OCI-LY7 (cell line): ENCODE measurements at regions not wholly inside any gene's neighbourhood (a gene's known extent, or its start where the extent isn't known, plus 50 kb on each side); places are given as distances from the start of the nearest gene placed in this dataset.
A peak's percentile ranks its signal among the peaks of the same experiment; 100 is the strongest.

Experiments used
- BruUV-seq: library from RNA; stranded (reverse); fragments of 400-500 nt; replicated peaks from 2 replicates; lab custom pipeline; 2021; lab: Mats Ljungman, UMichigan
- CTCF ChIA-PET: fragments of 300-600 bp; sonication (Branson Sonifier 250); formaldehyde crosslinking; loops from one replicate; lab custom pipeline; 2022; ENCODE audit warnings: antibody characterized with exemption; ENCODE audit not compliant: unreplicated experiment; lab: Charles Lee
- POLR2A ChIA-PET: fragments of 300-600 bp; sonication (Branson Sonifier 250); formaldehyde crosslinking; loops from one replicate; lab custom pipeline; 2022; ENCODE audit warnings: antibody characterized with exemption; lab: Charles Lee
- DNase-seq: peaks from one replicate; pipeline ENCODE4 v3.0.0-alpha.2; 2015; ENCODE audit warnings: low spot score
- H2AFZ ChIP-seq: fragments of 200-600 bp; sonication (generic), shearing (Covaris generic); 2 replicates; pipeline ENCODE4 v1.6.1; 2014; ENCODE audit warnings: mild to moderate bottlenecking, antibody characterized with exemption, low read length, moderate library complexity
- H3K27ac ChIP-seq: fragments of 200-600 bp; sonication (generic); 2 replicates; pipeline ENCODE4 v1.5.1; 2014; ENCODE audit warnings: mixed run types, low read depth, mild to moderate bottlenecking, moderate library complexity, low read length, inconsistent platforms; ENCODE audit not compliant: poor library complexity, severe bottlenecking
- H3K36me3 ChIP-seq: fragments of 200-600 bp; sonication (generic); 2 replicates; pipeline ENCODE4 v1.6.1; 2014; ENCODE audit warnings: mild to moderate bottlenecking, antibody characterized with exemption, low read length, moderate library complexity, mixed read lengths; ENCODE audit not compliant: insufficient read depth
- H3K4me1 ChIP-seq: fragments of 200-600 bp; sonication (generic); 2 replicates; pipeline ENCODE4 v1.5.1; 2014; ENCODE audit warnings: mild to moderate bottlenecking, low read length; ENCODE audit not compliant: insufficient read depth, poor library complexity, severe bottlenecking
- H3K4me2 ChIP-seq: fragments of 200-600 bp; sonication (generic); 2 replicates; pipeline ENCODE4 v1.6.1; 2014; ENCODE audit warnings: mild to moderate bottlenecking, low read length
- H3K4me3 ChIP-seq: fragments of 200-600 bp; sonication (generic); 2 replicates; pipeline ENCODE4 v1.5.1; 2014; ENCODE audit warnings: mild to moderate bottlenecking, low read depth, low read length; ENCODE audit not compliant: poor library complexity, severe bottlenecking
- H3K79me2 ChIP-seq: fragments of 200-600 bp; sonication (generic); 2 replicates; pipeline ENCODE4 v1.6.1; 2016; ENCODE audit warnings: low read depth, mild to moderate bottlenecking, low read length, moderate library complexity, mixed read lengths; ENCODE audit not compliant: insufficient read depth
- H3K9me2 ChIP-seq: fragments of 200-600 bp; sonication (generic); 2 replicates; pipeline ENCODE4 v1.6.1; 2016; ENCODE audit warnings: mild to moderate bottlenecking, low read length, mixed read lengths; ENCODE audit not compliant: insufficient read depth
- H3K9me3 ChIP-seq: fragments of 200-600 bp; sonication (generic); 2 replicates; pipeline ENCODE4 v1.6.1; 2014; ENCODE audit warnings: mild to moderate bottlenecking, mixed run types, low read length, mixed read lengths
- H4K20me1 ChIP-seq: fragments of 200-600 bp; sonication (generic); 2 replicates; pipeline ENCODE4 v1.6.1; 2014; ENCODE audit warnings: mild to moderate bottlenecking, antibody characterized with exemption, low read length, moderate library complexity, mixed read lengths; ENCODE audit not compliant: insufficient read depth
- CTCF ChIP-seq: fragments of 200-600 bp; sonication (generic); conservative IDR thresholded peaks from 2 replicates; pipeline ENCODE4 v1.5.1; 2014; ENCODE audit warnings: mild to moderate bottlenecking, antibody characterized with exemption, low read length, moderate library complexity, mixed read lengths
- EZH2phosphoT487 ChIP-seq: fragments of 200-600 bp; sonication (generic); IDR thresholded peaks from 2 replicates; pipeline ENCODE4 v1.6.1; 2018; ENCODE audit warnings: low read depth, borderline replicate concordance, mild to moderate bottlenecking, mixed run types, antibody characterized with exemption, low read length, moderate library complexity, mixed read lengths
- intact Hi-C: fragments of 100-400 bp; cut with micrococcal nuclease; formaldehyde crosslinking; loops from one replicate; pipeline ENCODE4 v1.10.0; 2022; ENCODE audit not compliant: unreplicated experiment

GRCh38 chr2:150617351-150617978 is 130.0 kb upstream of the RND3 start:
- POLR2A ChIA-PET: no interaction called here

GRCh38 chr2:150612957-150613710 is 125.7 kb upstream of the RND3 start:
- CTCF ChIA-PET: no interaction called here
- H3K4me2 ChIP-seq: no peak overlapping the region
- no peaks in the 10 kb centered on the region for H3K9me3 ChIP-seq
- no TSS peak for BruUV-seq
- no peaks in the 10 kb centered on the region for H3K36me3 ChIP-seq
- H3K79me2 ChIP-seq: no peaks in the 10 kb centered on the region
- intact Hi-C loops: no loop called here
- no peaks in the 10 kb centered on the region for H3K4me1 ChIP-seq
- no peak for DNase-seq
- H3K27ac ChIP-seq: no peak overlapping the region
- no peak overlapping the region for H2AFZ ChIP-seq
- no peaks in the 10 kb centered on the region for H4K20me1 ChIP-seq
- TF ChIP-seq CTCF: no peak
- no peak for TF ChIP-seq EZH2phosphoT487
- no peaks in the 10 kb centered on the region for H3K9me2 ChIP-seq
- no peak overlapping the region for H3K4me3 ChIP-seq
- POLR2A ChIA-PET: interaction anchor here (0.7 kb wide), 1 partner anchor 76 kb away, joined by 3 read pairs; no protein-coding TSS in a partner anchor

More at GRCh38 chr2:150617351-150617978, 130.0 kb upstream of the RND3 start:
- H3K36me3 ChIP-seq: no peaks in the 10 kb centered on the region
- H3K9me3 ChIP-seq: no peaks in the 10 kb centered on the region
- H2AFZ ChIP-seq: no peak overlapping the region
- BruUV-seq: no TSS peak
- H3K4me3 ChIP-seq: no peak overlapping the region
- H4K20me1 ChIP-seq: no peaks in the 10 kb centered on the region
- no peak overlapping the region for H3K27ac ChIP-seq
- no peak for DNase-seq
- no peak for TF ChIP-seq CTCF
- intact Hi-C loops: no loop called here
- H3K4me2 ChIP-seq: no peak overlapping the region
- H3K9me2 ChIP-seq: no peaks in the 10 kb centered on the region
- no peaks in the 10 kb centered on the region for H3K79me2 ChIP-seq
- H3K4me1 ChIP-seq: no peaks in the 10 kb centered on the region
- CTCF ChIA-PET: no interaction called here

GRCh38 chr2:150610670-150611279 is 123.3 kb upstream of the RND3 start:
- BruUV-seq: no TSS peak
- no peaks in the 10 kb centered on the region for H3K36me3 ChIP-seq
- H2AFZ ChIP-seq: no peak overlapping the region
- TF ChIP-seq EZH2phosphoT487: no peak
- TF ChIP-seq CTCF: peak; percentile 63
- H3K79me2 ChIP-seq: no peaks in the 10 kb centered on the region
- CTCF ChIA-PET: no interaction called here
- H3K4me3 ChIP-seq: no peak overlapping the region
- H3K9me3 ChIP-seq: no peaks in the 10 kb centered on the region
- H3K9me2 ChIP-seq: no peaks in the 10 kb centered on the region
- no peak overlapping the region for H3K4me2 ChIP-seq
- H3K4me1 ChIP-seq: no peaks in the 10 kb centered on the region
- no peaks in the 10 kb centered on the region for H4K20me1 ChIP-seq
- H3K27ac ChIP-seq: no peak overlapping the region
- DNase-seq: peak; percentile 8
- intact Hi-C loops: no loop called here
- POLR2A ChIA-PET: no interaction called here
